HG02678 (cell line): ENCODE measurements at regions not wholly inside any gene's neighbourhood (a gene's known extent, or its start where the extent isn't known, plus 50 kb on each side); places are given as distances from the start of the nearest gene placed in this dataset.

Source experiments
- ATAC-seq: cut with Tn5 transposase; IDR thresholded peaks from one replicate; pipeline ENCODE4 v1.9.1; 2021; ENCODE audit warnings: mild to moderate bottlenecking, moderate library complexity; ENCODE audit not compliant: unreplicated experiment

DNA sequence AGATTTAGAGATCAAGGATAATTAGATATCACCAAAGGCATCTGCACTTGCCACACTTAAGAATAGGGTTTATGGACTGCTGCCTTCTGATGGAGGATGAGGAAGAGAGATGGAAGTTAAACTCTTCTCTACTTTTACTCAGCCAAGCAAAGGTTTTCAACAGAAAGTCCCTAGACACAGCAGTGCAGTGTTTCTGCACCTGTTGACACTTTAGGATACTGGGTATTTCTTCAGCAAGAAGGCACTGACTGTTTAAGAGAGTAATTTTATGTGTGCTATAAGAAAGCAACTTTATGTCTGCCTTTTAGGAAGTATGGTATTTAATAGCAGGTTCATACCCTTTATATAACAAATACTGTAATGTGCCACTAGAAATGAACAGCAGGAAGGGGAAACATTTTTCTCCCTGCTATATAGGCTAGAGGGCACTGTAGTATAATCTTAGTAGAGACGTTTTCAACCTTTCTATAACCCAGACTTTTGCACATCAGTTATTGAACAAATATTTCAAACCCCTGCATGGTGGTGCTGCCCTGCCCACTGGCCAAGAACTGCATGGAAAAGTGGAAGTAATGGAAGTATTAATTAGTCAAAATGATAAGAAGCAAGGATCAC, 225.0 kb upstream of the GRIP1 start:
- ATAC-seq, result no peak

DNA sequence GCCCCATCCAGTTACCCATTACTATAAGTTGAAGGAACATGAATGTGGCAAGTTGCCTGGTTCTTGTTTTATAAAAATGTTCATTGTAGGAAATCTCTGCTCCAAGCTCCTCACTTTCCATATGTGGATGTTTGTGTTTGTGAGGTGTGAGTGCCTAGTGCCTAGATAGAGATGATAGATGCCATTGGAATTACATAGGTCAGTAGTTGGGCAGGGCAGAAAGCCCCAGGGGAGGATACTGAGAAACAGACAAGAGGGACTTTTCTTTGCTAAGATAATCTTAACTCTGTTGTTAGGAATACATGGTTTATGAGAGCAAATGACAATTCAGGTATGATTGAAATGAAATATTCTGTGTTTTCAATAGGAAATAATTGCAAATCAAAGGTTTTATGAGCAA, 226.3 kb upstream of the GRIP1 start:
- no peak for ATAC-seq

DNA sequence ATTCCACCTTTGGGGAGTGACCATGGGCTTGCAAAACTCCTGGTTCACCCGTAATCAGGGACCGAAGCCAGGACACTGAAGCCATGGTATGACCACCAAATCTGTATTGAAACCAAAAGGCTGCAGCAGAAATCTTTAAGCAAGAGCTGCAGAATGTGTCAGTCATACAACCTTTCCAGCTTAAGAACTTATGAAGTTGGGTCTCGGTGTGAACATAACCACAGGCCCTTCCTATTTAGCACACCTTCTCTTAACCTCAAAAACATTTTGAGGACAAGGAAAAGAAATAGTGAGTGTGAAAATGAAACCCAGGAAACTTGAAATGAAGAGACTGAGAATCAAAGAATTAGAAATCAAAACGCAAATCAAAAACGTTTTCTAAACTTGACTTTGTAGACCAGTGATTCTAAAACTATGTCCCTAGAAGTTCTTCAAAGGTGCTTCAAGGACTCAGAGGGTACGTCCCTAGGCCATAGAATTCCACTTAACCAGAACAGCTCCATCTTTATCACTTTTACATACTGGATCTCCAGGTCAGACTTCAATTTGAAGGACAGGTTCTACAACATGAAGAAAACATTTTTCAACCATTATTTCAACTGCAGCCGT, 231.6 kb upstream of the GRIP1 start:
- no peak for ATAC-seq

DNA sequence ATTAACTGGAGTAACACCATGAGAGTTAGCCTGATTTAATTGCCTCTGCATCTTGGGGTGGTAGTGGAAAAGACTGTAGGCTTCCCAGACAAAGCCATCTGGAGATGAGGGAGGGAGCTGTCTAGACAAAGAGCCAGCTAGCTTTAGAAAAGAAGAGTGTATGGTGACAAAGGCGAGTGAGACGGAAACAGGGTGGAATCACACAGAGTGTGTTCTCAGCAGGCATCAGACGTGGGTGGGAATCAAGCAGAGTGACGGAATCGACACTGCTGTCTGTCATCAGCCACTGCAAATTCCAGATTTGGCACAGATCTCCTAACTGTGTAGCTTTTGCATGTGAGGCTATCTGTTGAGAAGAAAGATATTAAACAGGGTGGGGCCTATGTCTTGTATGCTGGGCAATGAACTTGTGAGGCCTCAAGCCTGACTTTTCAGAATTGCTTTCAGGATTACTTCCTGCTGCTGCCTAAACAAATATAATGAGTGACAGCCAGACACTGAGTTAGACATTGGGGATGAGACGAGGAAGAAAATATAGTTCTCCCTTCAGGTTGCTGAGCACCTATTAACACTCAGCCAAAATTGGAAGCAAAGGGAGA, 236.5 kb upstream of the GRIP1 start:
- ATAC-seq, result no peak

DNA sequence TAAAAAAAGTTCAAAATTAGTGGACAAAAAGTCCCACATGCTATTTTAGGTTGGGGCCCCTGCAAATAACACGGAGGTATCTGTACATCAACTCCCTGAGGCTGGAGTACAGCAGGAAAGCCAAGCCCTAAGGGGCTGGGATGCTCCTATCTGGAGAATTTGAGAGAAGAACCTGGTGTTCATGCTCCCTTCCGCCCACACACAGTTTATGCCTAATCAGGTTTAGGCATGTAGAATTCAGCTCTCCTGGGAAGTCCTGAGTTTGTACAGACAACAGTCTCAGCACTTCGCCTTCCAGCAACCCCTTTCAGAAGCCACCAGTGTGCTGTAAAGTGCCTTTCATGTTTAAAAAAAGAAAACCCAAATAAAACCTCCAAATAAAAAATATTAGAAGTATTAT, 237.3 kb upstream of the GRIP1 start:
- no peak for ATAC-seq

DNA sequence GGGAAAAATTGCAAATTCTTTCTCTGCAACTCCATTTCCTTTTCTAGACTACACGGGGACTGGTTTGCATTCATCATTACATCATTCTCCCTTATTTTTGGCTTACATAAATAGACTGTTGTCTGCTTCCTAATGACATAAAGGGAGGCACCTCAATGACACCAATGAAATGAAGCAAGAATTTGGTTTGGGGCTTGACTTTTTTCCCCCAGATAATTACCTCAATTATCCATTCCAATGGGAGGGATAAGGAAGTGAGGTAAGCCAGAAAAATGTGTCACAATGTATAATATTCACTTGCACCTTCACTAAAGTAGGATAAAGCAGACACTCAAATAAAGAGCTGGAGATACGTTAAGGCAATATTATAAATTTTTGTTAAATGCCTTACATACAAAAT, 240.6 kb upstream of the GRIP1 start:
- no peak for ATAC-seq

DNA sequence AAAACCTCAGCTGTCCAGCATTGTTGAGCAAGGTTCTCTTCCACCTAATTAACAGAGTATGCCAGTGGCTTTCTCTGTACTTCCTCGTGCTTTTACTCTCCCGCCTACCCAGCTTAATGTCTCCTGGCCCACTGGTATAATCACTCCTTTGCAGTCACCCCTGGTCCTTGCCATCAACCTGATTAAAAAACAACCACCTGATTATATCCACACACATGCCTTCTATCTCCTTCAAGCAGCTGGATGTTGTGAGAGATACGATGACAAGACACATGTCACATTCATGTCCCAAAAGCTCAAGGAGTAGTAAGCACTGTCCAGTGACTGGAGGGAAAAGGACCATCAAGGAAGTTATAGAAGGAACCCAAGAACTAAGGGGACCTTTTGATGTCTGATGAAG, 241.3 kb upstream of the GRIP1 start:
- ATAC-seq, result no peak

DNA sequence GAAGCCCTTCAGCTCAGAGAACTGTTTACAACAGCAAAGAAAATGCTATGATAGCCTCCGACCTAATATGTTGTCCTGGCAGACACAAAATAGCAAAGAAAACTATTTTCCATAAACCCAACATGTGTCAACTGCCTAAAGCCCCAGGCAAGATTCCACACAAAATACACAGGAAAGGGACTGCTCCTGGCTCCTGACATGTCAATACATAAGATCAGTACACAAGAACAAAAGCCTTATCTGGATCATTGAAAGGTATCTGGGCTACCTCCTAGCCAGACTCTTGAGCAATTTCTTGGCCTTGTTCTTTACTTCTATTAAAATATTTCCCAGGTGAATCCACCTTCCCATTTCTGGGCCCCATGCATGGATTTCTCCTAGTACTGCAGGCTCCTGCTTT, 242.3 kb upstream of the GRIP1 start:
- ATAC-seq, result no peak

DNA sequence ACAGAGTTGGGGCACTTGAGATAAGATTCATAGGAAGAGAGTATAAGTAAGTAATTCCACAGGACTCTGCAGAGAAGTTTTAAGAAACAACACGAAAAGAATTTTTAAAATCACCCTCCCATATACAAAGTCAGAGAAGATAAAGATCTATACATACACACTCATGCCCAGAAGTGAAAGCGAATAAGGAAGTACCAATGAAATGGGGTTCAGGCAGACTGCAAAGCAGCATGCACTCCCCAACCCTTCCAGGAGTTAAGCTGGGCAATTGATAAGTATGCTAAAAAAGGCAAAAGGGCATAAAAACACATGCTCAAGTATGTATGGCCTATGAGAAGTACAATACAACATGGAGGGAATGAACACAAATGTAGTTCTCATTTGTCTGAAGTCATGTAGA, 246.2 kb upstream of the GRIP1 start:
- ATAC-seq, result no peak

DNA sequence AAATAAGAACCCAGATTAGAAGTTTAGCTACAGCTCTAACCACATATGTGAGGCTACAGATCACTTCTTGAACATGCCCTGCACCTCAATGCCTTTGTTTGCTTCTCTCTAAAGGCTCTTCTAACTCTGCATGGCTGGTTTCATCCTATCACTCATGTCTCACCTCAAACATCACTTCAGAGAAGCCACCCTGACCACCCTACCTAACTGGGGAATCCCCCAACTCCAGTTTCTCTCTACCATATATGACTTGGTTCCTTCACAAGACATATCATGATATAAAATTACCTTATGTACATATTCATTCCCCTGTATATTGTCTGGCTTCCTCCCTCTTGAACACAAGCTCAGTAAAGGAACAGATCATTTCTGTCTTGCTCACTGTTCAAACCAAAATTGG, 250.2 kb upstream of the GRIP1 start:
- no peak for ATAC-seq

DNA sequence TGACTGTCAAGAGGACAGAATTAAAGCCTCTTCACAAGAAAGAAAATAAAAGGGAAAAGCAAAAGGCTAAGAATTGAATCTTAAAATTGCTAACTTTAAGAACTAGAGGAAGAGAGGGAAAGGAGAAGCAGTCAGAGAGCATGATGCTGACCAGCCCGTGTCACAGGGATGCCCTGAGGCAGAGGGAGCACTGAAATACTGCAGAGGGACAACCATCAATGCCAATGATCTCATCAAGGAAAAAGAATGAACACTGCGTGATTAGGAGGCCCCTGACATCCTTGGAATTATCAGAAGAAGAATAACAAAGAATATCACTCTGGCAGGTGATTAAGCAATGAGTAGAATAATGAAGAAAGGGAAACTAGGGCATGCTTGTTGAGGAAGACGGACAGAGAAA, 252.2 kb upstream of the GRIP1 start:
- no peak for ATAC-seq

DNA sequence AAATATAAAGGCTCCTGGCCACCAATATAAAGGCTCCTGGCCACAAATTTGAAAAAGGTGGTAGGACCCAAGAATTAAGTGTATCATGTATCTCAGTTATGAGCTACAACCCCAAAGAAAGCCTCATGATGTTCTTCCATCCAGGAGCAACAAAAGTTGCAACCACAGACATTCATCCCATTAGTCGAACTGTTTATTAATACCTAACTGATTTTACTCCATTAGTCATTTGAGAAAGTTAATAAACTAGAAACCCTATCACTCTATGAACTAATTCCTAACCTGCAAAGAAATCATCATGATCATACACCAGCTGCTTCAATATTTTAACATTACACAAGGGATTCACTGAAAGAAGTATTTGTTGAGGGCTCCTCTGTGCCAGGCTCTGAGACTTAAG, 253.2 kb upstream of the GRIP1 start:
- no peak for ATAC-seq

DNA sequence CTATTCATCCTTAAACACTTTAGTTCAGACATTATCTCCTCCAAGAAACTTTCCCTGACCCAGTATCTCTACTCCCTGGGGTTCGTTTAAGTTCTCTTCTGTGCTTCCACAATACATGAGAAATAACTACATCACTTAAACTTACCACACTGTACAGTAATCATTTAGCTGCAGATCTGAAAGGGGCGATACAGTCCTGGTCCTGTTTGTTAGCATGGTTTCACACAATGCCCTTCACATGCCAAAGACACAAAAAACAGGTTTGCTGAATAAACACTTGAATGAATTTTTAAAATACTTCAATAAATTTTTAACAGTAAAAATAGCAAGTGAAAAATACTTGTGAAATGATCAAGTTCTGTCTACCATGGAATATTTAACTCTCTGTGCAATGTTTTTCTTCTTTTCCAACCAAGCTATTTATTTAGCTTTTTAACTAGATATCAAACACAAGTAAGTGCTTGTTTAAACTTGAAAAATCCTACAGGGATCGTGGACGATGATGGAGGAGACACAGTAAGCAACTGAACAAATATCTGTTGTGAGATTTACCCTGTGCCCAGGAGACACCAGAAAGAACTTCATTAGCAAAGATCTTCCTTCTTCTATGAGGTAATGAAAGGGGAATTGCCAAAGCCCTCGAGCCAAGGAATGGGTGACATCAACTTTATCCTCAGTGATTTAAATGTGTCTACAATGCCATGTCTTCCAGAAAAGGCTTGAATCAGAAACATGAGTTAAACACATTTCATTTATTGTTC, 255.6 kb upstream of the GRIP1 start:
- no peak for ATAC-seq

DNA sequence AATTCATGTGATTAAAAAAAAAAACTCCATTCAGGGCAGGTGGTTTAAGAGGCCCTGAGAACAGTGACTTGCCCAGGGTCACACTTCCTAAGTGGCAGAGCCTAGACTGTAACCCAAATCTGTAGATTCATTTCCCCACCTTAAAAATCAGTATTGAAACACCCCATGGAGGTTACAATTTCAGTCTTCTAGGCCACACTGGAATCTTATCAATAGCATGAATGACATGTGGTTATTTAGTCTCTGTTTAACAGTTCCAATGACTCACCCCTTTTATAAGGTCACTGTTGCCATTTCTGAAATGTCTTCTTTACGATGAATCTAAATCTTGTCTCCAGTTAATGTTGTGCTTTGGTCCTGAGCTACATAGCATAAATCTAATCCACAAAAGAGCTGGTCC, 262.3 kb upstream of the GRIP1 start:
- ATAC-seq, result no peak

DNA sequence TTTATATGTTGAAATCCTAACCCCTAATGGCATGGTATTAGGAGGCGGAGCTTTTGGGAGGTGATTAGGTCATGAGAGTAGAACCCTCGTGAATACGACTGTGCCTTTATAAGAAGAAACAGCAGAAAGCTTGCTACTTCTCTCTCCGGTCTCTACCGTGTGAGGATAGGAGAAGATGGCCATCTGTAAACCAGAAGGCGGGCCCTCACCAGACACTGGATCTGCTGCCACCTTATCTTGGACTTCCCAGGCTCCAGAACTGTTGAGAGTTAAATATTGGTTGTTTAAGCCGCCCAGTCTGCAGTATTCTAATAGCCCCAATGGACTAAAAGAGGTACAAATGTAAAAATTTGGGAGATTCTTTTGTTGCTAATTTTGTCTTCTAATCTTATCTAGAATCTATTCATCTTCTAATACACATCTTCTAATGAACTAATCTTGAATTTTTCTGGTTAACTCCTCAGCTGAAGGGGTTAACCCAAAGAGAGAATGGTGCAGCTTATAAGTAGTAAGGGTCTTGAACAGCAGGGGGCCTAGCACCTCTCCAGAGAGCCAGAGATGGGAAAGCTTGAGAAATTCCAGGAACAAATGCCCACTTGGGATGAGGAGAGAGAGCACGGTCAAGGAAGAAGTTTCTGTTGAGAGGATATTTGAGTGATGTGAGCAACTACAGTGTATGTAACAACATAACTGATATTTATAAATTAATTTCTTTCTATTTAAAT, 264.0 kb upstream of the GRIP1 start:
- ATAC-seq, result no peak

DNA sequence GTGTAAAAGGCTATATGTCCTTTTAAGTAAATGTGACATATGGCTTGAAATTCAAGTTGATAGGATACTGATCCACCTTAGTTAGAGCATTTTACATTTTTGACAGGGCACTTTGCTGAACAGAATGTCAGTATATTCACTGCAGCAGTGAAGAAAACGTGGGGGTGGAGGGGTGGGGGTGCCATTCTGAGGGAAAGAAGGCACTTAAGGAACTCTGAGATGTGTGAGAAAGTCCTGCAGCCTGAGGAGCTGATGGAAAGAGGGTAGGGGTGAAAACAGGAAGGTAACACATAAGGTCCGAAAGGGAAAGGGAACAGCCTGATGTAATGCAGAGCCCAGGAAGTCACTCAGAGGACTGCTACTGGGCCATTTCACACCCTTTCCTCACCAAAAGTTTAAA, 265.5 kb upstream of the GRIP1 start:
- ATAC-seq, result no peak

DNA sequence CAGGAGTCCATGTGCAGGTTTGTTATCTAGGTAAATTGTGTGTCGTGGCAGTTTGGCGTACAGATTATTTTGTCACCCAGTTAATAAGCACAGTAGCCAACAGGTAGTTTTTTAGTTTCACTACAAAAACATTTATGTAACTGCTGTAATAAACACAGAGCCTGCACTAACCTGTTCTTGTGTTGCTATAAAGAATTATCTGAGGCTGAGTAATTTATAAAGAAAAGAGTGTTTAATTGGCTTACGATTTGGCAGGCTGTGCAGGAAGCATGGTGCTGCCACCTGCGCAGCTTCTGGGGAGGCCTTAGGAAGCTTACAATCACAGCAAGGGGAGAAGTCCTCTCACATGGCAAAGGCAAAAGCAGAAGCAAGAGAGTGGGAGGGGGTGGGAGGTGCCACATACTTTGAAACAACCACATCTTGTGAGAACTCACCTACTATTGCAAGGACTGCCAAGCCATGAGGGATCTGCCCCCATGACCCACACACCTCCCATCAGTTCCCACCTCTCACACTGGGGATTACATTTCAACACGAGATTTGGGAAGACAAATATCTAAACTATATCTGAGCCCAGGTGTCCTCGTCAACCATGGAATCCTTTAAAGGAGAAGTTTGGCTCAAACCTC, 266.4 kb upstream of the GRIP1 start:
- ATAC-seq, result no peak

DNA sequence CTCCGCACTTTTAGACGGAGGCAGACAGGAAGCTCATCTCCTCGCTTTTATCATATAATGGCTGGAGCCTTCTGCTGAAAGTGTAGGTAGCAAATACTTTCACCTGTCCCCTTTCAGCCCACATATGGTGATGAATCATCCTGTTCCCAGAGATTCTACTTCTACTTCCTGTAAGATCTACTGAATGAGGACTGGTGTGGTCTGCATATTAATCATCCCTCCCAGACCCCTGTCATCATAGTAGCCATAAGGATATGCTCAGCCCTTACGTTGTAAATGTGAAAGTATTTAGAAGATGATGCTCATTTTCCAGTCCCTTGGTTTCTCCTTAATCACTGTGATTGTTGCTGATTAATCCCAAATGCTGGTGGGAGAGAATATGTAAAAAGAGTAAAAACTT, 268.2 kb upstream of the GRIP1 start:
- no peak for ATAC-seq

DNA sequence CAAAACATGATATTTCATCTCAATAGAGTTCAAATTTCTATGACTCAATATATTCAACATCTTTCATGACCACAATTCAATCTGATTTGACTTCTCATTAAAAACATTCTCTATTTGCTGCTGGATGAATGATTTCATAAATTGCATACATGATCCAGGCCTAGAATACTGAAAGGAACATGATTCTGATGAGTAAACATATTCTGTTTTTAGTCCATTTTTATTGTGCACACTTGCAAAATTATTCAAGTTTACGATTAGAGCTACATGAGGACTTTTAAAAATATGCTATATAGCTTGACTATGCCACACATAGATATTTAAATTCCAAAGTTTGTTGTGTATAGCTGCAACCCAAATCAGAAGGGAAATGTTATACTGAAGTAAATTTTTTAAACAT, 273.8 kb upstream of the GRIP1 start:
- no peak for ATAC-seq

DNA sequence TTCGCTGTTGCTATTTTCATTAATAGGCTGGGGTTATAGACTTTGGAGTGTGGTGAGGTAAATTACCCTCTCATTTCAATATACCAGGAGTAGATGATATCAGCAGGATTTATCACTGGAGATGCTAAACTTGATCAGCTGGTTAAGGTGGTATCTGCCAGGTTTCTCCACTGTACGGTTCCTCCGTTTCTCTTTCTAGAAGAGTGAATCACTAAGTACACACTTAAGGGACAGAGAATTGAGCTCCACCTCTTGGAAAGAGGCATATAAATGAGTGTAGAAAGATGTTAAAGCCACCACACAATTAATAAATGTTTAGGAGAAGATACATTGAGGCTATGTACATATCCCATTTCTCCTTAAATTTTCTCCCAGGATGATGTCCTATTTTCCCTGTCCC, 277.4 kb upstream of the GRIP1 start:
- ATAC-seq, result no peak

DNA sequence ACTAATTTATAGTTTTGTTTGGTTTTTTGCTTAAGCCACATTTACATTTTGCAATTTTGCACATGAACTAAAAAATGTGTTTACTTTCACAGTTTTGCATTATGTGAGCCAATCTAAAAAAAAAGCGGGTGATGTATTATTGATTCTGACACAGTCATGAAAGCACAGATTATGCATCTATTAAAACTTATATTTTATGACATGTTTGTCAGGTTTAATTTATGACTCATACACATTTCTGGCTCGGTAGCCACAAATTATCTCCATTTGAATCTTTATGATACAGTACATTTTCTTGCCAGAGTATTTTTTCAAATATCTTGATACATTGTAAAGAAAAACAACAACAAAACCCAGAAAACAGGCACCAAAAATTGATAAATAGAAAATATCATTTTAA, 280.4 kb upstream of the GRIP1 start:
- no peak for ATAC-seq
